Activated T-cell treated with anti-CD3 and anti-CD28 coated beads, Interleukin-2, amount 50 U/mL, for 48 hours (primary cell): ENCODE measurements at regions not wholly inside any gene's neighbourhood (a gene's known extent, or its start where the extent isn't known, plus 50 kb on each side); places are given as distances from the start of the nearest gene placed in this dataset.
"Not testable (repeated sequence)": the region's sequence is repeated elsewhere in the genome, so short reads cannot be mapped to it uniquely, and the experiment has no call there.

Experiments used
- DNase-seq, 2 experiments: peaks; one replicate each; pipeline ENCODE4 v3.0.0-alpha.2; 2020

DNA sequence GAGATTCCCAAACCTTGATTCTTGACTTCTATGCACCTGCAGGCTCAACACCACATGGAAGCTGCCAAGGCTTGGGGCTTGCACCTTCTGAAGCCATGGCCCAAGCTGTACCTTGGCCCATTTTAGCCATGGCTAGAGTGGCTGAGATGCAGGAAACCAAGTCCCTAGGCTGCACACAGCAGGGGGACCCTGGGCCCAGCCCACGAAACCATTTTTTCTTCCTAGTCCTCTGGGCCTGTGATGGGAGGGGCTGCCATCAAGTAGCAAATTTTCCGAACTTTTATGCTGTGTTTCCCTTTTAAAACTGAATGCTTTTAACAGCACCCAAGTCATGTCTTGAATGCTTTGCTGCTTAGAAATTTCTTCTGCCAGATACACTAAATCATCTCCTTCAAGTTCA is 253.9 kb upstream of the RPS23 start:
- not testable (repeated sequence) for DNase-seq

DNA sequence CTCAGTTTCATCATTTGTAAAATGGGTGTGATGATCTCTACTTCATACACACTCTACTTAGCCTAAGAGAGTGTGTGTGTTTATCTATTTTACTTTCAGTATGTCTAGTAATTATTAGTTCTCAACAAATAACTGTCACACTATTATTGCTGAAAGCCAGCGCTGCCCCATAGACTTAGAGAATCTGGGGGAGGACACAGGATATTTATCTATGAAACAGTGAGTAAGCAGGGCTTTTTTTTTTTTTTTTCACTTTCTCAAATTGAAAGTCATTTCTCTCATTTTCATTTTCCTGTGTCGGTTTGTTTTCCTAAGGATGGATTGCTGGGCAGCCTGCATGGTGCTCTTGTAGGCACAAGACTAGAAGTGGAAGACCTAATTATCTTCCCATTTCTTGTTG is 248.4 kb upstream of the RPS23 start:
- DNase-seq: no peak

DNA sequence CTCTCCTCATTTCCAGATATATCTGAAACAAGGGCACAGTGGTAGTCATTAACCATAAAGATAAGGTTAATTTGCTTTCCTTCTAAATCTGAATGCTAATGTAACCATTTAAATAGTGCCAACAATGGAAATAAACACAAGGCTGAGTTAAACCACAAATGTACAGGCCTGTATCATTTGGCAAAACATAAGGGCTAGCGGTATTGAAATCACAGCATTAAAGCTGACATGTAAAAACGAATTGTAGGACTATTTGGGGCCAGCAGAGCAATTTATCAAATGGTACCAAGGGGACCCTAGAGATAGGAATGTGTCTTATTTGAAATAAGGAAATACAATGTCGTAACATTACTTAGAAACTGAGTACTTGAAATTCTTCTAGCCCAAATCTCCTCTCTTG is 247.5 kb upstream of the RPS23 start:
- DNase-seq: no peak

DNA sequence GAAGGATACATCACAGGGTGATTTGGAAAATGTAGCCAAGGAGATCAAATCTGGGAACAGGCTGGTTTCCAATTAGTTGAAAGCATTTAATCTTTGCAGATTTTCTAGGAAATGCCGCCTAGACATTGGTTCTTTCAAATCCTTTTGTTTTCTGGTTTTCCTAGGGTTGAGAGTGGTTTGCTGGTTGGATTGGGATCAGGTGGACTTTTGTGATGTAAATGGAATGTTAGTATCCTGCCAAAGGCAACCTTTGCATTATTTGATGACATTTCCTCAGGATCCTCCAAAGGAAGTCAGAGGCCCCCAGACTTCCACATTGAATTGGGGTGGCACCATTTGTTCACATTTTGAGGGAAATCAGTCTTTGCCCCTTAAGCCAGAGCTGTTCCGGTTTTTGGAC is 245.5 kb upstream of the RPS23 start:
- DNase-seq: no peak

DNA sequence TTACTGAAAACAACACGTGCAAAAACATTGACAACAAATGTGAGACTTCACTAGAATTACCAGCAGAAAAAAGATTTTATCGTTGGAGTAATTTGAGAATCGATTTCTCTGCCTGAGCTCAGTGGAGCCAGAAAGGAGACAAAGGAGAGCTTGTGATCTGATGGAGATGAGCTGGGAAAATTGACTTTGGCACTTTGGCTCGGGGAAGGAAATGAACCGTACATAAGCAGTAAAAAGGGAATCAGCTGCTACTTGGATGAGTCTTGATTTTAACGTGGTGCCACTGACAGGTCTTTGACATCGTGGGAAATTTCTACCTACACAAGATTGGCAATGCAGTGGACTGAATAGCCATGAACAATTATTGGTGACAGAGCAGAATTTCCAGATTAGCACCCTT is 244.7 kb upstream of the RPS23 start:
- no peak for DNase-seq

DNA sequence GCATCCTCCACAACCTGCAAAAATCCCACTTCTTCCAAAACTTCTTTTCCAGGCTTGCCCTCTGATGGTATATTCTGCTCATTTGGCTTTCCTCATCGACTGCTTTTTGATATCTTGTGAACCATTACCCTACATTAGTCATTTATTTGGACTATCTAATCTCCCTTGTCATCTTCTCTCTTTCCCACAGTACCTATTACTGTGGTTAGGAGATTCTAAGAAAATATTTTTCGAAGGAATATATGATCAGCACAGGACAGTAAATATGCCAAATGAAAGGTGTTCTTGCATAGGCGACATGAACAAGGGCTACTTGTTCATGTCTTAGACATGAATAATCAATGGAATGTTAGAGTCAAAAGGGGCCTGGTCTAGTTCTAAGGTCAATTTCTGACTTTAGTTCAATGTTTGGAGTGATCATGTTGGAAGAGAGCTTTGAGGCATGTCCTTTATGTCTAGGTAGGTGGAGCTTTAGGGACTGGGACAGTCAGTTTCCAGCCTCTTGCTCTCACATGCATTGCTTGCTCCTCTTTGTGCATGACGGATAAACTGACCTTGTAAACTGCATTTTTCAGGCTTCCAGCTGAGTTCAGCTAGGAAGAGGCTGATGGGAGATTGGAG is 243.4 kb upstream of the RPS23 start:
- DNase-seq: no peak

DNA sequence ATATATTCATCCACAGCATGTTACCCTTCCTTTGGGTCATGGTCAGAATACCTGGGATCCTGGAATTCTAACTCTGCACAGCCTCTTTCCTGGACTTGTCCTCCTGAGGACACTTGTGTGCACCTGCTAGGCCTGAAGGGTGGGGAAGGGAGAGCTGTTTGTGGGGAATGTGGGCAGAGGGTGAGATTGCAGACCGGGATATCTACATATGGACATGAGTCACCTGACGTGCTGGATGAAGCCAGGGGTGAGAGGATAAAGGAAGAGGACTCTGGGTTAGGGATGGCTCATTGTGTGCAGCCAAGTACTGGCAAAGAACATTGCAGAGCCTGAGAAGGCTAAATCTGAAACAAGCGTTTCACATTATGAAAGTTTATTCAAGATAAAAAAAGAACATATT is 241.4 kb upstream of the RPS23 start:
- no peak for DNase-seq

DNA sequence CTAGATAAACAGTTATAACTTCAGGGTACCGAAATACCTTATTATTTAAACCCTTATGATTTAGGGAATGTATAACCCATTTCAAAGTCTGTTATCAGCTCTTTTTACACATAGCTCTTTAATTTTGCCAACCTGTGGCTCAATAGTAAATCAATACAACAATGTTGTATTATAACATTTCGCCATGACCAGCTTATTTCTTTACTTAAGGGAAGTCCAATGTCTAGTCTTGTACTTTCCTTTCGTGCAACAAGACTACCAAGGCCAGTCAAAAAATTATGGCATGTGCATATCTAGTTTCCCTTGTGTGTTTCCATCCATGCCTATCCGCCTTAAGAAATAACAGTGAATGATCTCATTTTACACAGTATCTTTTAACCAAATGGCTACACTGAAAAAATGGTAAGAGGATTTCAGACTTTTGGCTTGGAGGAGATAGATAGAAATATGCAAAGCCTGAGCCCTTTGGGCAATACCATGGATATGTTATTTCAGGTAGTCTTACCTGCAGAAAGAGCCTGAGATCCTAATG is 239.5 kb upstream of the RPS23 start:
- no peak for DNase-seq

DNA sequence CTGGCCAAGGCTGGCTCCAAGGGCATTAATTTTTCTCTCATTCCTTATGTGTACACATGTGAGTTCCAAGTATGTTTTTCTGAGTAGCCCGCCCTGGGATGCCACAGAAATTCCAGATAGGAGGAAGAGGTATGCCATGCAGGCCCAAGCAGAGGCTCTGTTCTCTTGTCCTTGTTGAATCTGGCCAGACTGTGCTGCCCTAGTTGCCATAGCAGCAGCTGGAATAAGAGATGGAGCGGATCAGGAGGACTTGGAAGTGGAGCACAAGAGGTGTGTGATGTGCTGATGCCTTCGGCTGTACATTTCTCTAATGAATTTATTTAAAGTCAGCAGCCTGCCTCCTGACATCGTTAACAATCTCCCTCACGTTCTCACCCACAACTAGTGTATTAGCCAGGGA is 235.6 kb upstream of the RPS23 start:
- DNase-seq: no peak

DNA sequence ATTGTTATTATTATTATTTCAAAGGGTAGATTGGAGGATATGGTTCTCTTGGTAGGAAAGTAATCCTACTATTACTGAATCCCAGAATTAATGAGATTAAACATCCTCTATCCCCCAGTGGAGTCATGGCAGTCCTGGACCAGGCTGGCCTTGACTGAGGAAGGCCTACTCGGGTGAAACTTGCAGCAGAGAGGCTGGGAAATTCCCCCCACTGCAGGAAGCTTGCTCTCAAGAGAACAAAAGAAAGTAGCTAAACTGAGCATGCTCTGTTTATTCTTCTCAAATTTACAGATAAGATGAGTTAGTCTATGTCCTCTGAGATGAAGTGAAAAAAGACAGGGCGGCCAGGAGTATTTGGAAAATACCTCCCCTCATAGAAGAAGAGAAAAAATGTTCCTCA is 233.9 kb upstream of the RPS23 start:
- DNase-seq: no peak

DNA sequence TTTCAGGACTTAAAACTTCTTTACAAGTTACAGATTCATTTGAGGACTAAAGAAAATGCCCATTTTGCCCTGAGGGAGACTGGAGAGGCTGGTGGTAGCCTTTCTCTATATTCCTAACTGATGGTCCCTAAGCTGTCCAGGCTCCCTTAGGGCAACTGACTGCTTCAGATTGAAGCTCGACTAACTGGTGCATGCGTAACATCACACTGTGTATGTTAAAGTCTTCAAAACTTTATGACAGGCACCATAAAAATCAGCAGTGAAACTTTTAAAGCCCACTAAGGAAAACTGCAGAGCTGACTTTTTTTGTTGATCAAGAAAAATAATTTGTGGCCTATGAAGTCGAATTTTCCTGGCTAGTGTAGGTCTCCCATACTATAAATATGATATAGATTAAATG is 233.0 kb upstream of the RPS23 start:
- DNase-seq: no peak

DNA sequence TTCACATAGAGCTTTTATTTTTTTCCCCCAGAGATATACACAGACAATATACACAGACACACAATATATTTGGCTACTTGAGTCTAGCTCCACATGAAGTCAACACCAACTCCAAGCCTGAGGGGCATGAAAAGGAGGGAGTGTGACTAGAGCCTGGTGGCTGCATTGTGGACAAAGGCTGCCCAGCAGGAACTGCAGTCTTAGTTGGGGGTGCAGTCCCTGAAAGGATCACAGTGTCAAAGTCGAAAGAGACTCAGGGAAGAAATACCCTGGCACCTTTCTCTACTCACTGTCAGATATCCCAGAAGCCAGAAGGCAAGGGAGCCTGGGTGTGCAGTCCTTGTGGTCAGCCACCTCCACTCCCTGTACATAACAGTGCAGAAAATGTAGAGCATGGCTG is 231.6 kb upstream of the RPS23 start:
- no peak for DNase-seq

DNA sequence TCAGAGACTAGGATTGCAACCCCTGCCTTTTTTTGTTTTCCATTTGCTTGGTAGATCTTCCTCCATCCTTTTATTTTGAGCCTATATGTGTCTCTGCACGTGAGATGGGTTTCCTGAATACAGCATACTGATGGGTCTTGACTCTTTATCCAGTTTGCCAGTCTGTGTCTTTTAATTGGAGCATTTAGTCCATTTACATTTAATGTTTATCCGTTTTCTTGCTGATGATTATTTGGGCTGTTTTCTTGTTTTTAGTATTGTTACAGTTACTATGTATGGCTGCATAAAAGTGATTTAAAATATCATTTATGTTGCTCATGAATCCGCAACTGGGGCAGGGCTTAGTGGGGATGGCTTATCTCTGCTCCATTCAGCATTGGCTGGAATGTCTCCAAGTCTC is 228.2 kb upstream of the RPS23 start:
- not testable (repeated sequence) for DNase-seq

DNA sequence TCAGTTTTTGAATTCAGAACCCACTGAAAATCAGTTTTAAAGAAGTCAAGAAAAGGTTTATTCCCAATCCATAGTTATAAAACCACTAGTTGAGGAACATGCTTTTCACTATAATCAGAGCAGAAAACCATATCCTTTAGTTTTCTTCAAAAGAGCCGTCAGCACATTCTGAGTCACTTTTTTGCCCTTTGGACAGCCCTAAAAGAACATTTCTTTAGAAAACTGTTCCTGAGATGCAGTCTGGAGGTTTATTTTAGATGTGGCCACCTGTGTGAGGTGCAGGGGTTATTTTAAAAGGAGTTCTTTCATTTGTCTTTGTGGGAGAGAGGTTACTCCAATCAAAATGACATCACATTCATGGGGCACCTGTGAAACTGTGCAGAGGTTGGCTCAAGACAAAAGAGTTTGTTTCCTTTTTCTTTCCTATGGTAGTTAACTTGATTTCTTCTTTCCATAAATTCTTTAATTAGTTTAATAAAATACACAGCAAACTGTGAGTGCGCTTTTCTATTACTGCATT is 221.6 kb upstream of the RPS23 start:
- no peak for DNase-seq

DNA sequence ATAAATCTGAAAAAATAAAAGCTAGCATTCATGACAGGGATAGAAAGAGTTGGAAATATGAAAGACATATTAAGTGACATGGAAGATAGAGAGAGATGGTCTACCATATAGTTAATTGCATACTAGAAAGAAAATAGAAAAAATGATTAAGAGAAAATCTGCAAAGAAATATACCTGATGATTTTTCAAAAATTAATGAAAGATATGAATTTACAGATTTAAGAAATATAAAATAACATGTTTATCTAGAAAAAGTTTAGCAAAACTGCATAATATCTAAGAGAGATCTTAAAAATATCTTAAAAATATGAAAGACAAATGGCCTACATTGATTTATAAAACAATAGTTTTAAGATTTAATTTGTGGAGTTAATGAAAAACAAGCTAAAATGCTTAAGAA is 219.1 kb upstream of the RPS23 start:
- no peak for DNase-seq

DNA sequence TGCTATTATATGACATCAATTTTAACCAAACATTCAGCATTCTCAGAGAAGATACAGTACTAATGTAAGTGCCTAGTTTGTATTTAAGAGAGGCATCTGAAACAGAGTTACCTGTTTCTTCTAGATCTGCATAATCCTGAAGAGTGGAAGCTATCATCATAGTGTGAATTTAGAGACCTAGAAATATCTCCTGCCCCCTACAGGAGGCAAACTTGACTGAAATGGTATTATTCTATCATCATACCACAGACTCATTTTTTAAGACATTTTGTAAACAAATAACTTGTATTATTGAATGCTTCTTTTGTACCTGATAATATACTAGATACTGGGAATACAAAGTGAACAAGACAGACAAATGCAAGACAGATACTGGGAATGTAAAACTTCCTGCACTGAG is 216.8 kb upstream of the RPS23 start:
- no peak for DNase-seq

DNA sequence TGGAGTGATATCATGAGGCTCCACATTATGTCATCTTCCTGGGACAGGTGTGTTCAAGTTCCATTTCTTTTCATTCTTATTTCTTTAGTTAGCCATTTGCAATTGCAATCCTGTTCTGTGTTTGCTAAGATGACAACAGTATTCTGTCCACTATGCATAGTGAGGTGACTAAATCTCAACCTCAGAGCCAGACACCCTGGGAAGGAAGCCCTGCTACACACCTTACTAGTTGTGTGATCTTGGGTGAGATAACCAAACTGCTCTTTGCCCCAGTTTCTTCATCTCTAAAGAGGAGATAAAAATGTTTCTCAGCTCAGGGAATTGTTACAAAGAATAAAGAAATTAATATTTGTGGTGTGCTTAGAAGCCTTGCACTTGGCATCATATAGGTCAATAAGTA is 215.1 kb upstream of the RPS23 start:
- DNase-seq: no peak

DNA sequence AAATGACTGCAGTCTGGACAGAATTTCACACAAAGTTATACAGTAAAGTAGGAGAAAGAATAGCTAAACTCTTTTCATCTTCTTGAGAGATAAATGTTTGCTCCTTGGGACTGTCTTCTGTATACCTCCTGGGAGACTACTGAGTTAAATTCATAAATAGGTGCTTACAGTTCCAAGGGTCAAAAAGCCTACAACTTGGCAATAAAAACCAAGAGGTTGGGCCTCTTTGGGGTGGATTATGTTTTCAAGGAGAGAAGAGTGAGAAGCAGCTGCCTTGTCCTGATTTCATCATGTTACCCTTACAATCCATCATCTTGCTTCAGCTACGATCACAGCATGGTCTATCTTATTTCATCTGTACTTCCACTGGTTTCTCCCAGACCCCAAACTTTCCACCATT is 213.2 kb upstream of the RPS23 start:
- no peak for DNase-seq

DNA sequence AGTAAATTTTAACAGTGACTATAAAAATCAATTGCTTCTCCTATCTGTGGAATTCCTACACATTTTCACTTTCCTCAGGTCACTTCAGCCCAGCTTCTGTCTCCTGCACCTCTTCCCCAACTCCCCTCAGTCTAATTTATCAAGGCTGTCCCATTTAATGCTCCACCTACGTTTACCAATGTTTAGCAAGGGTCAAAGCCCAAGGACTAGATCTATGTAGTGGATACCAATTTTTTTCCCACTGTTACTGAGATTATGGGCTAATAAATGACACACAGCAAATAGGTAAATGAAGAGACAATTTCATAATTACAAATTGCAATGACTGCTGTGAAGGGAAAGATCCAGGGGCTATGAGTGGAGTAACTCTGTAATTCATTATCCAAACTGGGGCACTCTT is 211.5 kb upstream of the RPS23 start:
- DNase-seq: no peak

DNA sequence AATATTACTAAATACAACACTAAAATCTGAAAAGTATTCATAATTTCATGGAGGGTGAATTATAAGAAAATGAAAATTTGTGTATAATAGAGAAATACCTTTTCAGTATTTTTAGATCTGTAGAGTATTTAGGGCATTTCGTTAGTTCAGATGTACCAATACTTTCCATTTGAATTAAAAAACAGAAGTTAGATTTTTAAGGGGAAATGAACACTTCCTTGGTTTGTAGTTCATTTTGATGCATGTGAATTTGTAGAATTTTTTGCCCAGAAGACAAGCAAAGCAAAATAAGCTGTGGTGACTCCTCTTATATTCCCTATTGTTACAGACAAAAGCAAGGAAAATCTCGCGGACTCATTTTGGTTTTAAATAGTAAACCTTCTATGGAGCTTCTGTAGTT is 209.0 kb upstream of the RPS23 start:
- no peak for DNase-seq

DNA sequence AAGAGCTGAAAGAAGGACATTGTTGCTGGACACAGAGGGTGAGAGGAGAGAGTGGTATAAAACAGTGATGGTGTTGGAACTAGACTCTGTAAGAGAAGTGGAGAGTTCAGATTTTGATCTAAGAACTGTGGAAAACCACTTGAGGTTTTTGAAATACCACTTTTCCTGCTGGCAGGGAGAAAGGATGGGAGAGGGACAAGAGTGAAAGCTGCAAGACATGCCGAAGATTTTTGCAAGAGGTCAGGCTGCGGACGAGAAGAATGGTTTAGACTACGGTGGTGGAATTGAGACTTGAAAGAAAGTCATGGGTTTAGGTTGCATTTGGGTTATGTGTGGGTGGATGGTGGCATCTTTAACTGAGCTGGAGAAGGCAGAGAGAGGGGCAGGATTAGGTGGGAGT is 202.2 kb upstream of the RPS23 start:
- no peak for DNase-seq

DNA sequence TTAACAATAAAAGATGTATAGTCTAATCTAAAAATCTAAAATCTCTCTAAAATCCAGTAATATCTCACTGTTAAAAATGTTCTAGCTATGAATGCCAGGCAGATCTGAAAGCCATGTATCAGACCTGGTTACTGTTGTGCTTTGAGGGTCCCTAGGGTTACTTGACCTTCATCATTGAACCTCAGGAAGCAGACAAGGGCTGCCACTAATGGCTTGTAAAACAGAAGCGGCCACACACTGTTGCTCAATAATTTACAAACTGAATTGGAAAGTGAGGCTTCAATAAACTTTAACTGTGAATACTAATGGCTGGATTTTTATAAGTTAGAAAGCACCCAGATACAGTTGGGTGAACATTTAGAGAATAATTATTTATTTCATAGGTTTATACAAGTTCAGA is 198.0 kb upstream of the RPS23 start:
- no peak for DNase-seq

DNA sequence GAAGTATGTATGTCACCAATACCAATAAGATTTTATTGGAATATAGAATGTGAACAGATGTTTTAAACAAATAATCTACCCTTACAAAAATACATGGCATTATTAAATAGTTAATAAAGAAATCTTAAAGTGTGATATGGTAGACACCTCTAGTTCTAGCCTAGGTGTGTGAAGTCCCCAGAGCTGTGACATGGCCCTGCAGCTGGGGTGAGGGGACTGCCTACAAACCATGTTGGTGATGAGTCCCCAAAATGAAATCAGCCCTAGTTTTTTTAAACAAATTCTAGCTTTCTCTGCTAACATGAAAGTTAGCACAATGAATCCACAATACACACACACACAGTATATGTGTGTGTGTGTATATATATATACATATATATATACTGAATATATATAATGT is 195.1 kb upstream of the RPS23 start:
- no peak for DNase-seq

DNA sequence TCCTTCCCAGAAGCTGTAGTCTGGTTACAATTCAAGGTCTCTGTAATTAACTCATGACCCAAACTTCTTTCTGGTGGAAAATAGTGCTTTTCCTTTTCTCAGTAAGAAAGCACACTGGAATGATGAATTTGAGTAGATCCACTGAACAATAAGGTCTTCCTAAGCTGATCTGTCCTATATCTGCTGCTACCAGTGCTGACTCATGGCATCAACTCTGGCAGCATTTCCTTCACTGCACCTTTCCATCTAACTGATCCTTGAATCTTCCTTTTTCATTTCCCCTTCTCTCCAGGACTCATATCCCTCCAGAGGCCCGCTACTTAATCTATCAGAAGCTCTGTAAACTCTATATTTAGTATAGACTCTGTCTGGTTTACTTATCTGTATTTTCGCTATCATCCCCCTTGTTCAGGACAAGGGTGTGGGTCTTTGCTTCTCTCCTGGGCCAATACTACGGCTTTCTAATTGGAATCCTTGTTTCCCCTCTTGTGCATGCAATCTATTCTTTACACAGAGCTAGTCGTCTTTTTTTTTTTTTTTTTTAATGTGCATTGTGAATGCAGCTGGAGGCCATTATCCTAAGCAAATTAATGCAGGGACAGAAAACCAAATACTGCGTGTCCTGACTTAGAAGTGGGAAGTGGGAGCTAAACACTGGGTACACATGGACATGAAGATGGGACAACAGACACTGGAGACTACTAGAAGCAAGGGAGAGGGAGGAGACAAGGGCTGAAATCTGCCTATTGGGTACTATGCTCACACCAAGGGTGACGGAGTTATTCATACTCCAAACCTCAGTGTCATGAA is 192.2 kb upstream of the RPS23 start:
- no peak for DNase-seq
